Loucy (cell line): ENCODE measurements at regions not wholly inside any gene's neighbourhood (a gene's known extent, or its start where the extent isn't known, plus 50 kb on each side); places are given as distances from the start of the nearest gene placed in this dataset.

ENCODE experiments used
- H2AFZ ChIP-seq: fragments of 200-600 bp; sonication (generic); 2 replicates; pipeline ENCODE4 v1.6.0; 2016; ENCODE audit warnings: antibody characterized with exemption, mild to moderate bottlenecking, low read length, moderate library complexity
- H3F3A ChIP-seq: fragments of 200-600 bp; 2 replicates; pipeline ENCODE4 v1.6.0; 2016; ENCODE audit warnings: antibody characterized with exemption, low read depth, mild to moderate bottlenecking
- H3K27me3 ChIP-seq: fragments of 200-600 bp; sonication (generic); 2 replicates; pipeline ENCODE4 v1.6.1; 2014; ENCODE audit warnings: low read length, mild to moderate bottlenecking; ENCODE audit not compliant: insufficient read depth, poor library complexity, severe bottlenecking
- H3K36me3 ChIP-seq: fragments of 200-600 bp; sonication (generic); 2 replicates; pipeline ENCODE4 v1.6.1; 2016; ENCODE audit warnings: low read length; ENCODE audit not compliant: insufficient read depth
- H3K4me1 ChIP-seq: fragments of 200-600 bp; sonication (generic); 2 replicates; pipeline ENCODE4 v1.5.1; 2014; ENCODE audit warnings: low read length, mild to moderate bottlenecking; ENCODE audit not compliant: insufficient read depth, poor library complexity, severe bottlenecking
- H3K4me2 ChIP-seq: fragments of 200-600 bp; sonication (generic); 2 replicates; pipeline ENCODE4 v1.6.0; 2014; ENCODE audit warnings: antibody characterized with exemption, low read length, low read depth, mild to moderate bottlenecking; ENCODE audit not compliant: poor library complexity, severe bottlenecking
- H3K4me3 ChIP-seq: fragments of 200-600 bp; sonication (generic); 2 replicates; pipeline ENCODE4 v1.5.1; 2014; ENCODE audit warnings: low read length, mild to moderate bottlenecking, mixed read lengths; ENCODE audit not compliant: poor library complexity, severe bottlenecking
- H3K79me2 ChIP-seq: fragments of 200-600 bp; sonication (generic); 2 replicates; pipeline ENCODE4 v1.6.1; 2014; ENCODE audit warnings: low read length; ENCODE audit not compliant: insufficient read depth
- H3K9ac ChIP-seq: fragments of 200-600 bp; sonication (generic); 2 replicates; pipeline ENCODE4 v1.6.0; 2014; ENCODE audit warnings: mild to moderate bottlenecking, low read depth, low read length, moderate library complexity; ENCODE audit not compliant: poor library complexity, severe bottlenecking
- H3K9me2 ChIP-seq: fragments of 200-600 bp; sonication (generic); replicated peaks from 2 replicates; pipeline ENCODE4 v1.6.1; 2016; ENCODE audit warnings: low read depth, low read length, mixed read lengths
- H3K9me3 ChIP-seq: fragments of 200-600 bp; sonication (generic); 2 replicates; pipeline ENCODE4 v1.6.1; 2014; ENCODE audit warnings: mild to moderate bottlenecking, antibody characterized with exemption, low read length, low read depth; ENCODE audit not compliant: insufficient read depth
- H4K20me1 ChIP-seq: fragments of 200-600 bp; sonication (generic); 2 replicates; pipeline ENCODE4 v1.6.0; 2014; ENCODE audit warnings: antibody characterized with exemption, low read length, mild to moderate bottlenecking; ENCODE audit not compliant: insufficient read depth, poor library complexity, severe bottlenecking
- CTCF ChIP-seq: fragments of 200-600 bp; sonication (generic); conservative IDR thresholded peaks from 2 replicates; pipeline ENCODE4 v1.5.1; 2014; ENCODE audit warnings: mild to moderate bottlenecking, antibody characterized with exemption, low read length
- EZH2phosphoT487 ChIP-seq: fragments of 200-600 bp; IDR thresholded peaks from 2 replicates; pipeline ENCODE4 v1.6.1; 2018; ENCODE audit warnings: antibody characterized with exemption, mild to moderate bottlenecking, moderate library complexity, borderline replicate concordance

- H3K4me1 ChIP-seq, result no peaks in the 10 kb centered on the region
- no peak overlapping the region for H3K4me2 ChIP-seq
- no peaks in the 10 kb centered on the region for H3F3A ChIP-seq
- H3K9me2 ChIP-seq, result no peaks in the 10 kb centered on the region
- no peak overlapping the region for H3K4me3 ChIP-seq
- H3K79me2 ChIP-seq, result no peaks in the 10 kb centered on the region
- peaks cover 5% of the 10 kb centered on the region; the same call in 1 of the 2 replicates for H3K9me3 ChIP-seq
- no peaks in the 10 kb centered on the region for H3K27me3 ChIP-seq
- no peaks in the 10 kb centered on the region for H4K20me1 ChIP-seq
- TF ChIP-seq EZH2phosphoT487, result no peak
- no peak overlapping the region for H3K9ac ChIP-seq
- no peak overlapping the region for H2AFZ ChIP-seq
- no peaks in the 10 kb centered on the region; the same call in 1 of the 2 replicates for H3K36me3 ChIP-seq
Measured at GRCh38 chr4:153969542-153969941, 180.7 kb upstream of the SFRP2 start.

DNA sequence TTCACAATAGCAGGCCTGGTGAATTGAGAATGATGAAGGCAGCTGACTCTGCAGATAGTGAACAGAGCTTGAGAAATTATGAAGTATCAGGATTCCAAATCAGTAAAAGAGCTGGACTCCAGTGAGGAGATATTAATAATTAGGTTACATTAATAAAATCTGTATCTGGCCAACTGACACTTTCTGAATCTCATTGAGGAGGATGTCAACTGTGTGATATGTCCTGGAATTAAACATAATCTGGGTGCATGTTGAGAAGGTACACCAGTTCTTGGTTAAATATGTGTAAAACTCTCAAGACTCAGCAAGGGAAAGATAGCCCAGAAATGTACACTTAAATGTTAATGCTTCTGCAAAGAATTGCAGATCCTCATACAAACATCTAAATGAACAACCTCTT is 177.8 kb upstream of the SFRP2 start:
- no peaks in the 10 kb centered on the region for H3K36me3 ChIP-seq
- no peaks in the 10 kb centered on the region for H3K79me2 ChIP-seq

GRCh38 chr4:153963216-153963615 is 174.3 kb upstream of the SFRP2 start:
- Histone ChIP-seq H2AFZ (no peak overlapping the region), H3K9me3 (no peaks in the 10 kb centered on the region), H3K27me3 (no peaks in the 10 kb centered on the region), H3K36me3 (no peaks in the 10 kb centered on the region), H3F3A (no peaks in the 10 kb centered on the region), H3K9ac (no peak overlapping the region), H3K9me2 (no peaks in the 10 kb centered on the region), H3K4me3 (no peak overlapping the region), H3K79me2 (no peaks in the 10 kb centered on the region), H3K4me1 (no peaks in the 10 kb centered on the region), H3K4me2 (no peak overlapping the region), H4K20me1 (no peaks in the 10 kb centered on the region)
- no peak for TF ChIP-seq CTCF
- TF ChIP-seq EZH2phosphoT487, result no peak

More for the DNA sequence above, 177.8 kb upstream of the SFRP2 start:
- no peak overlapping the region for H2AFZ ChIP-seq
- H3K9me2 ChIP-seq, result no peaks in the 10 kb centered on the region
- H3K4me3 ChIP-seq, result no peak overlapping the region
- H3K4me2 ChIP-seq, result no peak overlapping the region
- H4K20me1 ChIP-seq, result no peaks in the 10 kb centered on the region
- no peaks in the 10 kb centered on the region for H3K9me3 ChIP-seq
- no peaks in the 10 kb centered on the region for H3K27me3 ChIP-seq
- H3F3A ChIP-seq, result no peaks in the 10 kb centered on the region
- no peak for TF ChIP-seq CTCF
- no peak for TF ChIP-seq EZH2phosphoT487
- H3K9ac ChIP-seq, result no peak overlapping the region
- H3K4me1 ChIP-seq, result no peaks in the 10 kb centered on the region

GRCh38 chr4:153962311-153963039 is 173.6 kb upstream of the SFRP2 start:
- Histone ChIP-seq H3K36me3 (no peaks in the 10 kb centered on the region), H3K9me3 (no peaks in the 10 kb centered on the region), H3K9me2 (no peaks in the 10 kb centered on the region), H4K20me1 (no peaks in the 10 kb centered on the region), H3K4me1 (no peaks in the 10 kb centered on the region), H3K27me3 (no peaks in the 10 kb centered on the region), H3K4me3 (no peak overlapping the region), H3K4me2 (no peak overlapping the region), H3F3A (no peaks in the 10 kb centered on the region), H3K79me2 (no peaks in the 10 kb centered on the region), H2AFZ (0 out of 2 replicates have a peak overlapping the region, but pooled peaks have one; percentile 44), H3K9ac (no peak overlapping the region)
- TF ChIP-seq EZH2phosphoT487 (no peak), CTCF (no peak)
